GM23338 (cell line): ENCODE measurements at regions not wholly inside any gene's neighbourhood (a gene's known extent, or its start where the extent isn't known, plus 50 kb on each side); places are given as distances from the start of the nearest gene placed in this dataset.

Experiments used
- ATAC-seq: fragments of 200-7000 bp; cut with Tn5 transposase; 3 replicates; pipeline ENCODE4 v1.9.1; 2020
- DNase-seq: peaks from one replicate; pipeline ENCODE4 v3.0.0-alpha.2; 2015; ENCODE audit warnings: low spot score
- H2AFZ ChIP-seq: fragments of 200-600 bp; sonication (generic); 2 replicates; pipeline ENCODE4 v1.8.0; 2016; ENCODE audit warnings: antibody characterized with exemption, mild to moderate bottlenecking, moderate library complexity
- H3F3A ChIP-seq: fragments of 200-600 bp; sonication (generic); replicated peaks from 2 replicates; pipeline ENCODE4 v1.8.0; 2017; ENCODE audit warnings: antibody characterized with exemption, mixed run types, low read depth
- H3K27ac ChIP-seq: fragments of 200-600 bp; sonication (generic); 2 replicates; pipeline ENCODE4 v1.6.1; 2016; ENCODE audit warnings: low read depth
- H3K27me3 ChIP-seq: fragments of 200-600 bp; sonication (generic); 2 replicates; pipeline ENCODE4 v1.8.0; 2016; ENCODE audit warnings: mild to moderate bottlenecking, mixed run types, moderate library complexity; ENCODE audit not compliant: insufficient read depth
- H3K36me3 ChIP-seq: fragments of 200-600 bp; sonication (generic); 2 replicates; pipeline ENCODE4 v1.8.0; 2016; ENCODE audit warnings: mild to moderate bottlenecking; ENCODE audit not compliant: insufficient read depth
- H3K4me1 ChIP-seq: fragments of 200-600 bp; sonication (generic); 2 replicates; pipeline ENCODE4 v1.8.0; 2016; ENCODE audit warnings: mild to moderate bottlenecking, moderate library complexity; ENCODE audit not compliant: insufficient read depth
- H3K4me2 ChIP-seq: fragments of 200-600 bp; sonication (generic); 2 replicates; pipeline ENCODE4 v1.7.1; 2017; ENCODE audit warnings: mixed run types
- H3K4me3 ChIP-seq: fragments of 200-600 bp; sonication (generic); 2 replicates; pipeline ENCODE4 v1.6.1; 2016; ENCODE audit warnings: mixed run types
- H3K79me2 ChIP-seq: fragments of 200-600 bp; sonication (generic); replicated peaks from 2 replicates; pipeline ENCODE4 v1.8.0; 2017; ENCODE audit warnings: mild to moderate bottlenecking; ENCODE audit not compliant: insufficient read depth
- H3K9me2 ChIP-seq: fragments of 200-600 bp; sonication (generic); 2 replicates; pipeline ENCODE4 v1.8.0; 2017; ENCODE audit not compliant: insufficient read depth
- H4K20me1 ChIP-seq: fragments of 200-600 bp; sonication (generic); replicated peaks from 2 replicates; pipeline ENCODE4 v1.8.0; 2017; ENCODE audit warnings: mild to moderate bottlenecking; ENCODE audit not compliant: insufficient read depth
- H3K27ac Mint-ChIP-seq: 2 replicates; pipeline ENCODE4 v1.8.0; 2020; ENCODE audit warnings: inconsistent platforms, mild to moderate bottlenecking, moderate library complexity, mixed read lengths
- H3K27me3 Mint-ChIP-seq: 3 replicates; pipeline ENCODE4 v1.8.0; 2022; ENCODE audit warnings: low read depth, mild to moderate bottlenecking, moderate library complexity, mixed read lengths, inconsistent platforms; ENCODE audit not compliant: insufficient read depth, poor library complexity
- H3K36me3 Mint-ChIP-seq: 3 replicates; pipeline ENCODE4 v1.8.0; 2021; ENCODE audit warnings: low read depth, mild to moderate bottlenecking, inconsistent platforms, moderate library complexity, mixed read lengths
- H3K4me1 Mint-ChIP-seq: 3 replicates; pipeline ENCODE4 v1.8.0; 2020; ENCODE audit warnings: mild to moderate bottlenecking, inconsistent platforms, mixed read lengths
- H3K4me3 Mint-ChIP-seq: 3 replicates; pipeline ENCODE4 v1.8.0; 2021; ENCODE audit warnings: moderate library complexity, mild to moderate bottlenecking, inconsistent platforms, mixed read lengths
- H3K9me3 Mint-ChIP-seq: 3 replicates; pipeline ENCODE4 v1.8.0; 2020; ENCODE audit warnings: moderate library complexity, mild to moderate bottlenecking, inconsistent platforms, mixed read lengths
- CREB1 ChIP-seq: fragments of 250-450 bp; sonication (Bioruptor Pico); IDR thresholded peaks from 2 replicates; pipeline ENCODE4 v1.5.0; 2020; ENCODE audit warnings: low read depth, mild to moderate bottlenecking, moderate library complexity
- CTCF ChIP-seq, 2 experiments: fragments of 200-600 bp in 1 of 2; sonication (generic) in 1 of 2; conservative IDR thresholded peaks; 2 replicates each; pipeline versions ENCODE4 v1.5.1 to v1.6.1; 2016 to 2017; ENCODE audit warnings: antibody characterized with exemption in 2 of 2, low read depth in 2 of 2, mild to moderate bottlenecking in 2 of 2, moderate library complexity in 1 of 2
- ETS1 ChIP-seq: IDR thresholded peaks from 2 replicates; pipeline ENCODE4 v1.6.1; 2016; ENCODE audit warnings: antibody characterized with exemption
- EZH2 ChIP-seq: fragments of 200-600 bp; sonication (generic); IDR thresholded peaks from one replicate; pipeline ENCODE4 v1.8.0; 2017; ENCODE audit warnings: antibody characterized with exemption, mild to moderate bottlenecking, low read depth; ENCODE audit not compliant: unreplicated experiment
- EZH2phosphoT487 ChIP-seq: fragments of 200-600 bp; sonication (generic); IDR thresholded peaks from one replicate; pipeline ENCODE4 v1.8.1; 2018; ENCODE audit warnings: antibody characterized with exemption; ENCODE audit not compliant: unreplicated experiment
- JUNB ChIP-seq: IDR thresholded peaks from one replicate; pipeline ENCODE4 v1.6.1; 2016; ENCODE audit warnings: antibody characterized with exemption; ENCODE audit not compliant: unreplicated experiment
- NANOG ChIP-seq: IDR thresholded peaks from 2 replicates; pipeline ENCODE4 v1.6.1; 2016; ENCODE audit warnings: antibody characterized with exemption, borderline replicate concordance
- POLR2AphosphoS5 ChIP-seq: IDR thresholded peaks from 2 replicates; pipeline ENCODE4 v1.6.1; 2016; ENCODE audit warnings: antibody characterized with exemption, low read depth
- REST ChIP-seq: IDR thresholded peaks from one replicate; pipeline ENCODE4 v1.6.1; 2018; ENCODE audit warnings: antibody characterized with exemption; ENCODE audit not compliant: unreplicated experiment
- STAT1 ChIP-seq: IDR thresholded peaks from one replicate; pipeline ENCODE4 v1.6.1; 2016; ENCODE audit warnings: antibody characterized with exemption; ENCODE audit not compliant: unreplicated experiment
- ZNF114 ChIP-seq: fragments of 250-450 bp; sonication (Bioruptor Pico); IDR thresholded peaks from 2 replicates; pipeline ENCODE4 v1.5.0; 2020; ENCODE audit warnings: mild to moderate bottlenecking, moderate library complexity
- ZNF331 ChIP-seq: fragments of 250-450 bp; sonication (Bioruptor Pico); IDR thresholded peaks from 2 replicates; pipeline ENCODE4 v1.5.0; 2020; ENCODE audit warnings: low read depth, mild to moderate bottlenecking, moderate library complexity
- ZNF462 ChIP-seq: fragments of 250-450 bp; sonication (Bioruptor Pico); IDR thresholded peaks from 2 replicates; pipeline ENCODE4 v1.5.0; 2020; ENCODE audit warnings: mild to moderate bottlenecking, moderate library complexity

GRCh38 chr16:64150193-64150592, 971.7 kb downstream of the CDH11 start:
- Histone ChIP-seq H3F3A (no peaks in the 10 kb centered on the region), H3K27ac (no peak overlapping the region), H3K36me3 (no peaks in the 10 kb centered on the region), H3K4me1 (no peaks in the 10 kb centered on the region; the same call in 1 of the 2 replicates), H3K4me3 (no peak overlapping the region), H3K27me3 (no peaks in the 10 kb centered on the region), H3K4me2 (no peak overlapping the region), H3K9me2 (no peaks in the 10 kb centered on the region; the same call in 1 of the 2 replicates), H2AFZ (no peak overlapping the region), H4K20me1 (no peaks in the 10 kb centered on the region), H3K79me2 (no peaks in the 10 kb centered on the region)
- Mint-ChIP-seq H3K4me3 (no peak overlapping the region), H3K27ac (no peak overlapping the region), H3K36me3 (no peaks in the 10 kb centered on the region), H3K27me3 (no peaks in the 10 kb centered on the region), H3K9me3 (no peaks in the 10 kb centered on the region), H3K4me1 (peaks cover 13% of the 10 kb centered on the region; the same call in 2 of the 3 replicates)
- no peak for DNase-seq
- TF ChIP-seq ZNF114 (CRISPR knock-in tag), result no peak
- TF ChIP-seq EZH2phosphoT487, result no peak
- no peak for TF ChIP-seq ZNF331 (CRISPR knock-in tag)
- no peak for TF ChIP-seq CREB1 (CRISPR knock-in tag)
- no peak for TF ChIP-seq NANOG
- no peak for TF ChIP-seq EZH2
- no peak for TF ChIP-seq CTCF (conservative IDR thresholded peaks at IDR 0.05; ENCODE audit: low read depth in 2 of 2)
- TF ChIP-seq STAT1, result no peak
- no peak for TF ChIP-seq JUNB
- TF ChIP-seq POLR2AphosphoS5, result no peak
- TF ChIP-seq ETS1, result no peak
- TF ChIP-seq ZNF462 (CRISPR knock-in tag), result no peak
- no peak for TF ChIP-seq REST
- ATAC-seq, result no peak
